Esophagus squamous epithelium (tissue), 4 donors: ENCODE measurements at regions not wholly inside any gene's neighbourhood (a gene's known extent, or its start where the extent isn't known, plus 50 kb on each side); places are given as distances from the start of the nearest gene placed in this dataset.

Experiments
- small RNA-seq, 4 donors: library from RNA; depleted of rRNA; stranded (forward); fragments of <200 nt; gene quantifications; one replicate each; pipeline ENCODE3, GENCODE V24; 2016

Small RNAs in the stretch of these regions (small RNA-seq; reads per million reads assigned to genes)
- 0 reads per million in 4 donors for gene AC107983.1
